Endothelial cell of umbilical vein (primary cell): ENCODE measurements at regions not wholly inside any gene's neighbourhood (a gene's known extent, or its start where the extent isn't known, plus 50 kb on each side); places are given as distances from the start of the nearest gene placed in this dataset.

Source experiments
- BruUV-seq: library from RNA; stranded (reverse); fragments of 400-500 nt; replicated peaks from 2 replicates; lab custom pipeline; 2021; lab: Mats Ljungman, UMichigan
- CTCF ChIA-PET: fragments of 300-600, 350-600 bp; sonication (Branson Sonifier 250); formaldehyde crosslinking; loops from one replicate; lab custom pipeline; 2021; ENCODE audit warnings: antibody characterized with exemption, inconsistent platforms; lab: Charles Lee
- POLR2A ChIA-PET: fragments of 300-600, 350-600 bp; sonication (Branson Sonifier 250); formaldehyde crosslinking; loops from one replicate; lab custom pipeline; 2021; ENCODE audit warnings: antibody characterized with exemption, inconsistent platforms; lab: Charles Lee
- DNase-seq: peaks from one replicate; pipeline ENCODE4 v3.0.0-alpha.2; 2011; ENCODE audit warnings: low read depth, low spot score
- FAIRE-seq: peaks from 2 replicates; lab custom pipeline; 2011; peaks lifted over from hg19 to GRCh38; lab: Jason Lieb, UNC
- H2AFZ ChIP-seq: 2 replicates; pipeline ENCODE4 v1.6.0; 2012; ENCODE audit warnings: low read depth, low read length, control low read depth, inconsistent platforms
- H3K27ac ChIP-seq: 2 replicates; pipeline ENCODE4 v1.5.1; 2011; ENCODE audit warnings: low read depth, mild to moderate bottlenecking, control low read depth, low read length, moderate library complexity; ENCODE audit not compliant: insufficient read depth
- H3K27me3 ChIP-seq, 2 experiments: 2 replicates each; pipeline versions ENCODE4 v1.6.0 to v1.6.1; 2011; ENCODE audit warnings: low read length in 2 of 2, mixed read lengths in 1 of 2; ENCODE audit not compliant: control insufficient read depth in 2 of 2, insufficient read depth in 2 of 2
- H3K36me3 ChIP-seq, 2 experiments: 2 replicates in 1 of 2; 3 replicates in 1 of 2; pipeline ENCODE4 v1.5.1; 2011; ENCODE audit warnings: low read length in 2 of 2, mild to moderate bottlenecking in 1 of 2, moderate library complexity in 1 of 2; ENCODE audit not compliant: control insufficient read depth in 2 of 2, insufficient read depth in 2 of 2; ENCODE audit errors: extremely low read depth in 1 of 2
- H3K4me1 ChIP-seq: 3 replicates; pipeline ENCODE4 v1.5.1; 2011; ENCODE audit warnings: mild to moderate bottlenecking, low read length; ENCODE audit not compliant: control insufficient read depth, insufficient read depth; ENCODE audit errors: extremely low read depth
- H3K4me2 ChIP-seq: 2 replicates; pipeline ENCODE4 v1.6.1; 2011; ENCODE audit warnings: low read length, control low read depth, mixed read lengths; ENCODE audit not compliant: insufficient read depth
- H3K4me3 ChIP-seq, 3 experiments: fragments of 200-600 bp in 1 of 3; sonication (generic), shearing (Covaris generic) in 1 of 3; replicated peaks in 1 of 3; 2 replicates each; pipeline ENCODE4 v1.5.1; 2011 to 2016; ENCODE audit warnings: control low read depth in 3 of 3, low read length in 3 of 3, mild to moderate bottlenecking in 2 of 3, inconsistent platforms in 1 of 3, low read depth in 1 of 3, moderate library complexity in 1 of 3; ENCODE audit not compliant: insufficient read depth in 1 of 3
- H3K79me2 ChIP-seq: 2 replicates; pipeline ENCODE4 v1.6.0; 2012; ENCODE audit warnings: low read length, inconsistent platforms; ENCODE audit not compliant: control insufficient read depth, insufficient read depth
- H3K9ac ChIP-seq: replicated peaks from 2 replicates; pipeline ENCODE3; 2011; ENCODE audit warnings: low read length, control low read depth; ENCODE audit not compliant: insufficient read depth; ENCODE audit errors: extremely low read depth
- H3K9me1 ChIP-seq: replicated peaks from 3 replicates; pipeline ENCODE4 v1.6.0; 2011; ENCODE audit warnings: mild to moderate bottlenecking, low read length; ENCODE audit not compliant: control insufficient read depth, insufficient read depth; ENCODE audit errors: extremely low read depth
- H3K9me3 ChIP-seq: replicated peaks from 2 replicates; pipeline ENCODE4 v1.5.1; 2012; ENCODE audit warnings: low read length, inconsistent platforms; ENCODE audit not compliant: control insufficient read depth, insufficient read depth
- H4K20me1 ChIP-seq: replicated peaks from 2 replicates; pipeline ENCODE3; 2011; ENCODE audit warnings: mild to moderate bottlenecking, low read length; ENCODE audit not compliant: control insufficient read depth, insufficient read depth; ENCODE audit errors: extremely low read depth
- CTCF ChIP-seq, 2 donors: IDR thresholded peaks; 1 replicate in 1 of 2; 2 replicates in 1 of 2; pipeline ENCODE4 v1.5.1; 2011; ENCODE audit warnings: low read length in 2 of 2, mild to moderate bottlenecking in 2 of 2, moderate library complexity in 2 of 2, control low read depth in 1 of 2, inconsistent platforms in 1 of 2, low read depth in 1 of 2; ENCODE audit not compliant: insufficient read depth in 1 of 2; ENCODE audit errors: extremely low read depth in 1 of 2
- FOS ChIP-seq: IDR thresholded peaks from 2 replicates; pipeline ENCODE4 v1.6.1; 2011; ENCODE audit warnings: mild to moderate bottlenecking, low read length, moderate library complexity, borderline replicate concordance; ENCODE audit not compliant: insufficient read depth
- POLR2AphosphoS5 ChIP-seq: IDR thresholded peaks from 2 replicates; pipeline ENCODE4 v1.6.1; 2012; ENCODE audit warnings: low read depth, mild to moderate bottlenecking, control low read depth, low read length, moderate library complexity; ENCODE audit not compliant: insufficient read depth
- dilution Hi-C: fragments of 300-500 bp; cut with MboI; formaldehyde crosslinking; loops from one replicate; pipeline ENCODE4 v1.15.0; 2019; ENCODE audit warnings: low sequenced_read_pairs; ENCODE audit not compliant: extremely low pct_ligation_motif_present
- intact Hi-C: fragments of 100-400 bp; cut with micrococcal nuclease; formaldehyde crosslinking; loops from one replicate; pipeline ENCODE4 v1.10.0; 2022

DNA sequence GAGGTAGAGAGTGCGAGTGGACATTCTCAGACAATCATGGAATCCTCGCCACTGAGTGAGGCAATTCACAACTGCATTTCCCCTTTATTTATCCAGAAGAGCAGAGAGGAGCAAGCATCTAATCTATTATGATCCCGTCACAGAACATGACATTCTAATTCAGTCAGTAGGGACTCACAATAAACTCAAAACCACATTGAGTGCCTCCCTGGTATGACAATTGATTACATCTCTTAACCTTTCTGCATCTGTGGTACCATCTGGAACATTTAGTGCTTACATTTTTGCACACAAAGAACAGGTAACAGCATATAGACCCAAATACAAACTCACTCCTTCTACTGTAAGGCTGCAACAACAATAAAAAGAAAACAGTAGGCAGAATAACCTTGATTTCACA is 517.2 kb downstream of the GBE1 start:
- H3K27ac ChIP-seq = no peak overlapping the region
- H3K9ac ChIP-seq = no peak overlapping the region
- no peak overlapping the region for H2AFZ ChIP-seq
- intact Hi-C loops = loop anchor here (1.0 to 10.0 kb wide), 2 partner anchors 477 to 639 kb away; no protein-coding TSS in a partner anchor
- DNase-seq = no peak
- no peaks in the 10 kb centered on the region for H3K79me2 ChIP-seq
- FAIRE-seq = no peak
- dilution Hi-C loops = no loop called here
- ChIA-PET CTCF (interaction anchor here (4.0 kb wide), 1 partner anchor 477 kb away, joined by 68 read pairs; no protein-coding TSS in a partner anchor), POLR2A (no interaction called here)
- no peaks in the 10 kb centered on the region for H3K27me3 ChIP-seq
- no peaks in the 10 kb centered on the region for H3K36me3 ChIP-seq
- H4K20me1 ChIP-seq = no peaks in the 10 kb centered on the region
- no peak for TF ChIP-seq POLR2AphosphoS5
- peaks cover 2% of the 10 kb centered on the region for H3K4me1 ChIP-seq
- H3K9me3 ChIP-seq = no peaks in the 10 kb centered on the region
- no peaks in the 10 kb centered on the region for H3K9me1 ChIP-seq
- no peak overlapping the region for H3K4me2 ChIP-seq
- BruUV-seq = no TSS peak
- no peak overlapping the region for H3K4me3 ChIP-seq

DNA sequence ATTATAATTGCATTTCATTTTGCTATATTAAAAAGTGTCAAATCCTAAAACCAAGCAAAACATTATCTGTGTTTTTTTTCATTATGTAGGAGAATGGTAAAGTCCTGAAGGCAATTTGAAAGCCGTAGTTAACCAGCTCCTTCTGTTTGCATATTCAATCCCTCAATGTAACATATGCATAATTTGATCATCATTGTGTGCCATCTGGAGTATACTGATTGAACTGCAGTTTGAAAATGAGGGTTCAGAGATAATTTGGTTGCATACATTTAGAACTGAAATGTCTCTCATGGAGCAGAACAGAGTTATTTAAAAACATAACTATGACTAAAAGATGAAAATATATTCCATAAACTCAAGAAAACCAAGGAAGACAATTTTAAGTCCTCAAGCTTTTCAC is 518.6 kb downstream of the GBE1 start:
- intact Hi-C loops (loop anchor here (1.0 to 10.0 kb wide), 3 partner anchors 458 to 1722 kb away; no protein-coding TSS in a partner anchor), dilution Hi-C loops (no loop called here)
- Histone ChIP-seq H4K20me1 (no peaks in the 10 kb centered on the region), H3K9me1 (no peaks in the 10 kb centered on the region), H3K79me2 (no peaks in the 10 kb centered on the region), H3K4me1 (no peaks in the 10 kb centered on the region), H3K9me3 (no peaks in the 10 kb centered on the region), H3K9ac (no peak overlapping the region), H3K4me3 (no peak overlapping the region), H3K36me3 (no peaks in the 10 kb centered on the region), H3K27me3 (no peaks in the 10 kb centered on the region), H2AFZ (no peak overlapping the region), H3K4me2 (no peak overlapping the region), H3K27ac (no peak overlapping the region)
- no peak for TF ChIP-seq FOS
- TF ChIP-seq CTCF (IDR thresholded peaks at IDR 0.05; ENCODE audit: extremely low read depth in 1 of 2, insufficient read depth in 1 of 2, low read depth in 1 of 2, low read length in 2 of 2) = peak; percentile 29 to 42
- CTCF ChIA-PET = interaction anchor here (0.5 to 4.0 kb wide), 57 partner anchors 8 to 1728 kb away, joined by 3 to 68 read pairs (median 4); no protein-coding TSS in a partner anchor
- no TSS peak for BruUV-seq
- DNase-seq (peak; percentile 64), FAIRE-seq (peak; percentile 38)
- POLR2A ChIA-PET = no interaction called here
